Uterus (tissue), 3 donors: ENCODE measurements at regions not wholly inside any gene's neighbourhood (a gene's known extent, or its start where the extent isn't known, plus 50 kb on each side); places are given as distances from the start of the nearest gene placed in this dataset.

ENCODE experiments used
- DNase-seq, 2 donors: peaks; one replicate each; pipeline ENCODE4 v3.0.0-alpha.2; 2019 to 2020
- H3K27ac ChIP-seq, 2 donors: fragments of 200-600 bp; sonication (generic); 1 replicate in 1 of 2; 2 replicates in 1 of 2; pipeline ENCODE4 v1.5.1; 2016 to 2018
- H3K27me3 ChIP-seq, 2 donors: fragments of 200-600 bp; sonication (generic); one replicate each; pipeline ENCODE4 v1.5.1; 2018 to 2019; ENCODE audit warnings: control low read depth in 1 of 2
- H3K36me3 ChIP-seq, 2 donors: fragments of 200-600 bp; sonication (generic); one replicate each; pipeline ENCODE4 v1.5.1; 2019; ENCODE audit warnings: control low read depth in 1 of 2
- H3K4me1 ChIP-seq, 2 donors: fragments of 200-600 bp; sonication (generic); one replicate each; pipeline ENCODE4 v1.5.1; 2018 to 2019; ENCODE audit warnings: control low read depth in 1 of 2
- H3K4me3 ChIP-seq, 2 donors: fragments of 200-600 bp; sonication (generic); 1 replicate in 1 of 2; 2 replicates in 1 of 2; pipeline ENCODE4 v1.5.1; 2018 to 2019; ENCODE audit warnings: mild to moderate bottlenecking in 1 of 2
- H3K9me3 ChIP-seq, 2 donors: fragments of 200-600 bp; sonication (generic); one replicate each; pipeline ENCODE4 v1.5.1; 2019; ENCODE audit warnings: control low read depth in 1 of 2
- CTCF ChIP-seq, 4 experiments: fragments of 200-600 bp in 2 of 4; fragments of 450-650 bp in 2 of 4; sonication (generic) in 2 of 4; IDR thresholded peaks; one replicate each; pipeline ENCODE4 v1.5.1; 2016 to 2019; ENCODE audit warnings: antibody characterized with exemption in 4 of 4, mild to moderate bottlenecking in 2 of 4, moderate library complexity in 1 of 4
- POLR2A ChIP-seq, 2 donors: fragments of 450-650 bp; IDR thresholded peaks; one replicate each; pipeline ENCODE4 v1.6.1; 2016; ENCODE audit warnings: antibody characterized with exemption in 2 of 2, mild to moderate bottlenecking in 1 of 2, moderate library complexity in 1 of 2
- intact Hi-C: fragments of 100-400 bp; cut with DNase I; formaldehyde crosslinking; loops from one replicate; pipeline ENCODE4 v1.15.1; 2023; ENCODE audit warnings: low total_unique reads
- donor health status: DM: yes; HTN: yes; CAD: no.

GRCh38 chr1:238491265-238491664 is 600.5 kb upstream of the ZP4 start:
- no peaks in the 10 kb centered on the region for H3K4me1 ChIP-seq
- intact Hi-C loops, result no loop called here

DNA sequence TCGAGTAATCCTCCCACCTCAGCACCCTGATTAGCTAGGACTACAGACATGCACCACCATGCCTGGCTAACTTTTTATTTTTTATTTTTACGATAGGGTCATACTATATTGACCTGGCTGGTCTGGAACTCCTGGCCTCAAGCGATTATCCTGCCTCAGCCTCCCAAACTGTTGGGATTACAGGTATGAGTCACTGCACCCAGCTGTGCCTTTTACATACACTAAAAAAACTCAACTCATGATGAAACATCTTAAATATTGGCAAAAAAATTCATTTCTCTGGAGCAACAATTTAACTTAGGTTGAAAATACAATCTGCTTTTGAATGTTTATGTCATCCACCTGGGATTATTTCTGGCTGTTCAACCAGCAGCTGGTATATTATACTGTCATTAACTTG is 598.3 kb upstream of the ZP4 start:
- no peak for TF ChIP-seq POLR2A (IDR thresholded peaks at IDR 0.05)
- TF ChIP-seq CTCF (IDR thresholded peaks at IDR 0.05), result no peak
- H3K27me3 ChIP-seq, result no peaks in the 10 kb centered on the region
- no peak overlapping the region for H3K4me3 ChIP-seq
- no peak for DNase-seq
- H3K9me3 ChIP-seq, result no peaks in the 10 kb centered on the region
- no peak overlapping the region for H3K27ac ChIP-seq
- no peaks in the 10 kb centered on the region for H3K36me3 ChIP-seq
- no peaks in the 10 kb centered on the region for H3K4me1 ChIP-seq
- intact Hi-C loops, result no loop called here

More at GRCh38 chr1:238491265-238491664, 600.5 kb upstream of the ZP4 start:
- Histone ChIP-seq H3K4me3 (no peak overlapping the region), H3K9me3 (no peaks in the 10 kb centered on the region), H3K27me3 (no peaks in the 10 kb centered on the region), H3K36me3 (no peaks in the 10 kb centered on the region), H3K27ac (no peak overlapping the region)
- no peak for TF ChIP-seq CTCF (IDR thresholded peaks at IDR 0.05)
- no peak for TF ChIP-seq POLR2A (IDR thresholded peaks at IDR 0.05)
- no peak for DNase-seq

DNA sequence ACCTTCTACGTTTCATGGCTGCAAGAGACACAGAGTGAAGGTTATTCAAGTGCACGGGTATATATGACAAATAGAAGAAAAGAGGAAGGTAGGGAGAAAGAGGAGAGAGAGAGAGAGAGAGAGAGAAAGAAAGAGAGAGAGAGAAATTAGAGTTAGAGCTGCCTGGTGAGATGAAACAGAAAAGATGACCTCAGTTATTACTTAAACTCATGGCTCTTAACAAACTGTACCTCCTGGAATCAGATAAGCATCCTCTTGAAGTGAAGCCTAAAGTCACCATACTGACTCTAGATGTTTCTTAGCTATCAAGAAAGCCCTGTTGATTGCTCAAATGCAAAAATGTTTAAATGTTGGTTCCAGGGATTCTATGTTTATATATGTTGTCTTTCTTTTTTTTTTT is 597.7 kb upstream of the ZP4 start:
- no peaks in the 10 kb centered on the region for H3K9me3 ChIP-seq
- intact Hi-C loops, result no loop called here
- no peak for TF ChIP-seq CTCF (IDR thresholded peaks at IDR 0.05)
- TF ChIP-seq POLR2A (IDR thresholded peaks at IDR 0.05), result no peak
- H3K4me1 ChIP-seq, result no peaks in the 10 kb centered on the region
- no peaks in the 10 kb centered on the region for H3K27me3 ChIP-seq
- DNase-seq, result no peak
- H3K27ac ChIP-seq, result no peak overlapping the region
- H3K36me3 ChIP-seq, result no peaks in the 10 kb centered on the region
- H3K4me3 ChIP-seq, result no peak overlapping the region

DNA sequence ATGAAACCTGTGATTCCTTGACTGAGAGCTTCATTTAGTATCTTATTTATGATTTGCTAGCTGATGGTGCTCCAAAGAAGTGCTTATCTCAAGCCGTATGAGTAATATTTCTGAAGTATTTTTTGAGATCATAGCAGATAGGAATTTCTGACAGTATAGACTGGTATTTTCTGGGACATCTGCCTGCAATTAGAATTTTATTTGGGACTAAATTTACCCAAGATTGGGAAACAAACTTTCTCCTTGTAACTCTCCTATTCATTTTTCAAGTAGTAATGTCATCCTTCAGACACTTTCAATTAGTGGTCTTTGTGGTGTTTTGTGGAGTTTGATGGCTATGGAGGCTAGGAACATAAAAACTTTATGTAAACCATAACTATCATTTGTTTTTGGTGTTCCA is 597.2 kb upstream of the ZP4 start:
- no peak overlapping the region for H3K4me3 ChIP-seq
- intact Hi-C loops, result no loop called here
- no peaks in the 10 kb centered on the region for H3K27me3 ChIP-seq
- no peaks in the 10 kb centered on the region for H3K4me1 ChIP-seq
- no peak for TF ChIP-seq CTCF (IDR thresholded peaks at IDR 0.05)
- no peak for TF ChIP-seq POLR2A (IDR thresholded peaks at IDR 0.05)
- DNase-seq, result no peak
- H3K36me3 ChIP-seq, result no peaks in the 10 kb centered on the region
- H3K9me3 ChIP-seq, result no peaks in the 10 kb centered on the region
- no peak overlapping the region for H3K27ac ChIP-seq

DNA sequence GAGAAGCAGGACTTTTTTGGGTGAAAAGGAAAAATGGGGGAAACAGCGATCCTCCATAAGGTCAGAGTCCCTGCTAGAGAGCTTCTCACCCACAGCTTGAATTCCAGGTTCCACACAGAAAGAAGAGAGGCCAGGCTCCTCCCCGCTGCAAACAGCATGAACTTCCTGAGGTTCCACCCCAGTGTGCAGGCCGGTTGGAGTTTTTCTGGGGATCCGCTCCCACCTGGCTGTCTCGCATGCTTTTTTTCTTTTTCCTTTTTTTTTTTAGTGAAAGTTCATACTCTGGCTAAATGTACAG is 595.1 kb upstream of the ZP4 start:
- Histone ChIP-seq H3K27me3 (no peaks in the 10 kb centered on the region), H3K36me3 (no peaks in the 10 kb centered on the region), H3K27ac (peak overlapping the region; percentile 2 to 88), H3K9me3 (no peaks in the 10 kb centered on the region), H3K4me3 (peak overlapping the region in 1 of 2 donors; percentile 38), H3K4me1 (no peaks in the 10 kb centered on the region)
- no peak for TF ChIP-seq CTCF (IDR thresholded peaks at IDR 0.05)
- TF ChIP-seq POLR2A (IDR thresholded peaks at IDR 0.05), result no peak
- DNase-seq, result peak; percentile 17 to 36
- intact Hi-C loops, result no loop called here
